GM12878 (cell line): ENCODE measurements at regions not wholly inside any gene's neighbourhood (a gene's known extent, or its start where the extent isn't known, plus 50 kb on each side); places are given as distances from the start of the nearest gene placed in this dataset.

Source experiments
- ATAC-seq: fragments of 200-7000 bp; cut with Tn5 transposase; 3 replicates; pipeline ENCODE4 v1.9.1; 2020; ENCODE audit warnings: mild to moderate bottlenecking, moderate library complexity
- BruUV-seq: library from RNA; stranded (reverse); fragments of 400-500 nt; replicated peaks from 2 replicates; lab custom pipeline; 2021; lab: Mats Ljungman, UMichigan
- CTCF ChIA-PET: fragments of 300-600 bp; sonication (Branson Sonifier 250); formaldehyde crosslinking; extraction: SDS; loops from one replicate; lab custom pipeline; 2021; ENCODE audit warnings: inconsistent platforms; lab: Yijun Ruan, JAX
- POLR2A ChIA-PET: fragments of 350-600 bp; formaldehyde crosslinking; extraction: SDS; loops from one replicate; lab custom pipeline; 2021; ENCODE audit warnings: inconsistent platforms; lab: Charles Lee
- RAD21 ChIA-PET: fragments of 300-600 bp; sonication (Branson Sonifier 250); formaldehyde crosslinking; loops from one replicate; lab custom pipeline; 2023; ENCODE audit warnings: antibody characterized with exemption; ENCODE audit not compliant: unreplicated experiment; lab: Charles Lee
- SMC1A ChIA-PET: fragments of 300-600 bp; sonication (Branson Sonifier 250); formaldehyde crosslinking; loops from one replicate; lab custom pipeline; 2023; ENCODE audit not compliant: unreplicated experiment, uncharacterized antibody; lab: Charles Lee
- DNase-seq: peaks from one replicate; pipeline ENCODE4 v3.0.0-alpha.2; 2011; ENCODE audit warnings: low read depth, low spot score
- FAIRE-seq: peaks from 3 replicates; lab custom pipeline; 2011; peaks lifted over from hg19 to GRCh38; lab: Jason Lieb, UNC
- H2AFZ ChIP-seq: 2 replicates; pipeline ENCODE4 v1.6.0; 2011; ENCODE audit warnings: low read depth, low read length, control low read depth; ENCODE audit not compliant: control insufficient read depth
- H3K27ac ChIP-seq: 2 replicates; pipeline ENCODE4 v1.5.1; 2011; ENCODE audit warnings: control low read depth; ENCODE audit not compliant: control insufficient read depth, insufficient read depth
- H3K27me3 ChIP-seq, 2 experiments: replicated peaks in 1 of 2; 2 replicates each; pipeline versions ENCODE4 v1.6.0 to v1.6.1; 2011; ENCODE audit warnings: low read length in 1 of 2; ENCODE audit not compliant: control insufficient read depth in 2 of 2, insufficient read depth in 2 of 2
- H3K36me3 ChIP-seq, 2 experiments: 2 replicates each; pipeline ENCODE4 v1.5.1; 2011; ENCODE audit warnings: low read length in 1 of 2; ENCODE audit not compliant: control insufficient read depth in 2 of 2, insufficient read depth in 2 of 2
- H3K4me1 ChIP-seq: 2 replicates; pipeline ENCODE4 v1.6.1; 2011; ENCODE audit warnings: mild to moderate bottlenecking, low read length, moderate library complexity, mixed read lengths; ENCODE audit not compliant: control insufficient read depth, insufficient read depth
- H3K4me2 ChIP-seq: 2 replicates; pipeline ENCODE4 v1.6.0; 2011; ENCODE audit warnings: control low read depth; ENCODE audit not compliant: control insufficient read depth, insufficient read depth
- H3K4me3 ChIP-seq: fragments of 200-600 bp; sonication (generic); 2 replicates; pipeline ENCODE4 v1.5.1; 2016
- H3K79me2 ChIP-seq: 2 replicates; pipeline ENCODE4 v1.6.0; 2011; ENCODE audit warnings: low read length; ENCODE audit not compliant: control insufficient read depth, insufficient read depth
- H3K9ac ChIP-seq: 2 replicates; pipeline ENCODE4 v1.8.0; 2011; ENCODE audit warnings: low read length, control low read depth, mixed read lengths; ENCODE audit not compliant: control insufficient read depth, insufficient read depth
- H3K9me3 ChIP-seq: replicated peaks from 3 replicates; pipeline ENCODE4 v1.5.1; 2011; ENCODE audit warnings: mild to moderate bottlenecking, low read length; ENCODE audit not compliant: control insufficient read depth, insufficient read depth
- H4K20me1 ChIP-seq: 2 replicates; pipeline ENCODE4 v1.6.0; 2011; ENCODE audit not compliant: control insufficient read depth, insufficient read depth
- GATAD2B ChIP-seq: fragments of 450-650 bp; conservative IDR thresholded peaks from 2 replicates; pipeline ENCODE4 v1.6.1; 2017; ENCODE audit warnings: low read depth, mild to moderate bottlenecking, moderate library complexity
- MEF2A ChIP-seq: IDR thresholded peaks from 2 replicates; pipeline ENCODE4 v1.6.1; 2011; ENCODE audit warnings: low read depth, mild to moderate bottlenecking, low read length, moderate library complexity; ENCODE audit not compliant: insufficient read depth
- MTA2 ChIP-seq: fragments of 450-650 bp; IDR thresholded peaks from 2 replicates; pipeline ENCODE4 v1.6.1; 2016; ENCODE audit warnings: low read depth, mild to moderate bottlenecking, moderate library complexity
- NBN ChIP-seq: fragments of 450-650 bp; IDR thresholded peaks from 2 replicates; pipeline ENCODE4 v1.6.1; 2016
- NFIC ChIP-seq: IDR thresholded peaks from 2 replicates; pipeline ENCODE4 v1.6.1; 2012; ENCODE audit warnings: low read depth, mild to moderate bottlenecking, inconsistent platforms, low read length, moderate library complexity
- NR2C1 ChIP-seq: fragments of 450-650 bp; IDR thresholded peaks from 2 replicates; pipeline ENCODE4 v1.6.1; 2017; ENCODE audit warnings: antibody characterized with exemption, mild to moderate bottlenecking, moderate library complexity
- RCOR1 ChIP-seq: conservative IDR thresholded peaks from 2 replicates; pipeline ENCODE4 v1.6.1; 2012; ENCODE audit warnings: low read depth, low read length, improper control_type of control experiment
- SIN3A ChIP-seq: IDR thresholded peaks from 2 replicates; pipeline ENCODE4 v1.6.1; 2012; ENCODE audit warnings: low read depth, low read length, improper control_type of control experiment
- SMC3 ChIP-seq: IDR thresholded peaks from 2 replicates; pipeline ENCODE4 v1.6.1; 2011; ENCODE audit warnings: low read length, improper control_type of control experiment, borderline replicate concordance
- TARDBP ChIP-seq: IDR thresholded peaks from 2 replicates; pipeline ENCODE4 v1.6.1; 2016; ENCODE audit warnings: borderline replicate concordance
- TCF7 ChIP-seq: IDR thresholded peaks from 2 replicates; pipeline ENCODE4 v1.6.1; 2014; ENCODE audit warnings: antibody characterized with exemption, borderline replicate concordance
- USF1 ChIP-seq: IDR thresholded peaks from 2 replicates; pipeline ENCODE4 v1.6.1; 2011; ENCODE audit warnings: borderline replicate concordance, low read depth, mild to moderate bottlenecking, moderate library complexity, mixed read lengths, low read length; ENCODE audit not compliant: insufficient read depth; ENCODE audit errors: extremely low read length
- ZBTB11 ChIP-seq: fragments of 450-650 bp; formaldehyde crosslinking; IDR thresholded peaks from 2 replicates; pipeline ENCODE4 v1.5.0; 2022; ENCODE audit warnings: mild to moderate bottlenecking, missing genetic modification characterization
- ZNF217 ChIP-seq: fragments of 450-650 bp; IDR thresholded peaks from 2 replicates; pipeline ENCODE4 v1.6.1; 2017; ENCODE audit warnings: antibody characterized with exemption, mild to moderate bottlenecking
- ZNF24 ChIP-seq: fragments of 450-650 bp; IDR thresholded peaks from 2 replicates; pipeline ENCODE4 v1.6.1; 2017; ENCODE audit warnings: antibody characterized with exemption, mild to moderate bottlenecking
- WGBS: methylation state at CpG from one replicate; pipeline ENCODE4 v1.1.6; 2016; ENCODE audit warnings: low lambda C conversion rate; ENCODE audit not compliant: insufficient replicate concordance, insufficient coverage; ENCODE audit errors: missing lambda C conversion rate; 5-methylcytosine and 5-hydroxymethylcytosine counted together
- in situ Hi-C: fragments of 300-500 bp; cut with MboI; formaldehyde crosslinking; loops from 9 replicates; pipeline ENCODE4 v1.14.3; 2018; ENCODE audit warnings: mixed read lengths
- intact Hi-C: fragments of 100-400 bp; cut with micrococcal nuclease; formaldehyde crosslinking; loops from one replicate; pipeline ENCODE4 v1.14.2; 2022; ENCODE audit not compliant: unreplicated experiment
- TF ChIP-seq, protein P1 (sequence below): IDR thresholded peaks from 2 replicates; pipeline ENCODE4 v1.6.1; 2012; ENCODE audit warnings: low read depth, low read length, improper control_type of control experiment
- TF ChIP-seq, protein P2 (sequence below): fragments of 450-650 bp; IDR thresholded peaks from 2 replicates; pipeline ENCODE4 v1.6.1; 2017; ENCODE audit warnings: mild to moderate bottlenecking, moderate library complexity

DNA sequence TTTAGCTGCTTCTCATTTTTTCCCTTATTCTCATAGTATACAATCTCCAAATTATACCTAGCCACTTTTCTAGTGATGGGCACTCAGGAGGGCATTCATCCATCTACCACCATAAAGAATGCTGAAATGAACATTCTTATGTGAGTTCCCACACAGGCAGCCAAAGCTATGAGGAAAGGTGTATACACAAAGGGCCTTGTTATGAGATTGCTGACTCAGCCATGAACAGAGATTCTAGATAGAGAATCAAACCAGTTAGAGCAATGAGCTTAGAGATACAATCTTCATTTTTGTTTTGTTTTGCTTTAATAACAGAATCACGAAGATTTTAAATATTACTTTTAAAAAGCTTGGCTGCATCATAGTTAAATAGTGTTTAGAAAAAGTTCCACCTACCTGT is 54.8 kb upstream of the TNKS2 start:
- in situ Hi-C loops: no loop called here
- FAIRE-seq (no peak), DNase-seq (no peak), ATAC-seq (no peak)
- Histone ChIP-seq H3K27me3 (no peaks in the 10 kb centered on the region; a peak in 3 of 4 replicates), H3K4me3 (no peak overlapping the region), H3K9ac (no peak overlapping the region), H3K4me2 (no peak overlapping the region), H3K36me3 (no peaks in the 10 kb centered on the region), H4K20me1 (no peaks in the 10 kb centered on the region), H2AFZ (no peak overlapping the region), H3K27ac (no peak overlapping the region), H3K79me2 (no peaks in the 10 kb centered on the region), H3K4me1 (no peaks in the 10 kb centered on the region), H3K9me3 (no peaks in the 10 kb centered on the region)
- intact Hi-C loops: no loop called here
- ChIA-PET CTCF (no interaction called here), POLR2A (no interaction called here), SMC1A (interaction anchor here (0.7 to 1.8 kb wide), 4 partner anchors 16 to 1879 kb away, joined by 3 to 4 read pairs (median 3); no protein-coding TSS in a partner anchor), RAD21 (no interaction called here)
- WGBS: 8% methylated on average over 1 of the region's 1 CpG
- no TSS peak for BruUV-seq
- TF ChIP-seq USF1 (no peak), GATAD2B (no peak), SIN3A (no peak), SMC3 (no peak), ZBTB11 (no peak), NR2C1 (no peak), RCOR1 (no peak), TCF7 (no peak), MEF2A (no peak), ZNF24 (no peak), ZNF217 (no peak), NBN (no peak), NFIC (no peak), MTA2 (no peak), TARDBP (no peak)
- TF ChIP-seq, protein P1, sequence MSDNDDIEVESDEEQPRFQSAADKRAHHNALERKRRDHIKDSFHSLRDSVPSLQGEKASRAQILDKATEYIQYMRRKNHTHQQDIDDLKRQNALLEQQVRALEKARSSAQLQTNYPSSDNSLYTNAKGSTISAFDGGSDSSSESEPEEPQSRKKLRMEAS: no peak
- TF ChIP-seq, protein P2, sequence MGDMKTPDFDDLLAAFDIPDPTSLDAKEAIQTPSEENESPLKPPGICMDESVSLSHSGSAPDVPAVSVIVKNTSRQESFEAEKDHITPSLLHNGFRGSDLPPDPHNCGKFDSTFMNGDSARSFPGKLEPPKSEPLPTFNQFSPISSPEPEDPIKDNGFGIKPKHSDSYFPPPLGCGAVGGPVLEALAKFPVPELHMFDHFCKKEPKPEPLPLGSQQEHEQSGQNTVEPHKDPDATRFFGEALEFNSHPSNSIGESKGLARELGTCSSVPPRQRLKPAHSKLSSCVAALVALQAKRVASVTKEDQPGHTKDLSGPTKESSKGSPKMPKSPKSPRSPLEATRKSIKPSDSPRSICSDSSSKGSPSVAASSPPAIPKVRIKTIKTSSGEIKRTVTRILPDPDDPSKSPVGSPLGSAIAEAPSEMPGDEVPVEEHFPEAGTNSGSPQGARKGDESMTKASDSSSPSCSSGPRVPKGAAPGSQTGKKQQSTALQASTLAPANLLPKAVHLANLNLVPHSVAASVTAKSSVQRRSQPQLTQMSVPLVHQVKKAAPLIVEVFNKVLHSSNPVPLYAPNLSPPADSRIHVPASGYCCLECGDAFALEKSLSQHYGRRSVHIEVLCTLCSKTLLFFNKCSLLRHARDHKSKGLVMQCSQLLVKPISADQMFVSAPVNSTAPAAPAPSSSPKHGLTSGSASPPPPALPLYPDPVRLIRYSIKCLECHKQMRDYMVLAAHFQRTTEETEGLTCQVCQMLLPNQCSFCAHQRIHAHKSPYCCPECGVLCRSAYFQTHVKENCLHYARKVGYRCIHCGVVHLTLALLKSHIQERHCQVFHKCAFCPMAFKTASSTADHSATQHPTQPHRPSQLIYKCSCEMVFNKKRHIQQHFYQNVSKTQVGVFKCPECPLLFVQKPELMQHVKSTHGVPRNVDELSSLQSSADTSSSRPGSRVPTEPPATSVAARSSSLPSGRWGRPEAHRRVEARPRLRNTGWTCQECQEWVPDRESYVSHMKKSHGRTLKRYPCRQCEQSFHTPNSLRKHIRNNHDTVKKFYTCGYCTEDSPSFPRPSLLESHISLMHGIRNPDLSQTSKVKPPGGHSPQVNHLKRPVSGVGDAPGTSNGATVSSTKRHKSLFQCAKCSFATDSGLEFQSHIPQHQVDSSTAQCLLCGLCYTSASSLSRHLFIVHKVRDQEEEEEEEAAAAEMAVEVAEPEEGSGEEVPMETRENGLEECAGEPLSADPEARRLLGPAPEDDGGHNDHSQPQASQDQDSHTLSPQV: no peak
